GM18520 (cell line): ENCODE measurements at regions not wholly inside any gene's neighbourhood (a gene's known extent, or its start where the extent isn't known, plus 50 kb on each side); places are given as distances from the start of the nearest gene placed in this dataset.
"Not testable (repeated sequence)": the region's sequence is repeated elsewhere in the genome, so short reads cannot be mapped to it uniquely, and the experiment has no call there.

Experiments
- ATAC-seq: cut with Tn5 transposase; IDR thresholded peaks from one replicate; pipeline ENCODE4 v1.9.1; 2021; ENCODE audit not compliant: unreplicated experiment

- ATAC-seq, result no peak
Measured at GRCh38 chr6:15748341-15748740, 85.5 kb upstream of the DTNBP1 start.

GRCh38 chr6:15747354-15747883, 84.6 kb upstream of the DTNBP1 start:
- ATAC-seq, result no peak

- ATAC-seq, result no peak
Measured at GRCh38 chr6:15745781-15746180, 83.0 kb upstream of the DTNBP1 start.

- ATAC-seq, result no peak
Measured at GRCh38 chr6:15744818-15745402, 82.1 kb upstream of the DTNBP1 start.

DNA sequence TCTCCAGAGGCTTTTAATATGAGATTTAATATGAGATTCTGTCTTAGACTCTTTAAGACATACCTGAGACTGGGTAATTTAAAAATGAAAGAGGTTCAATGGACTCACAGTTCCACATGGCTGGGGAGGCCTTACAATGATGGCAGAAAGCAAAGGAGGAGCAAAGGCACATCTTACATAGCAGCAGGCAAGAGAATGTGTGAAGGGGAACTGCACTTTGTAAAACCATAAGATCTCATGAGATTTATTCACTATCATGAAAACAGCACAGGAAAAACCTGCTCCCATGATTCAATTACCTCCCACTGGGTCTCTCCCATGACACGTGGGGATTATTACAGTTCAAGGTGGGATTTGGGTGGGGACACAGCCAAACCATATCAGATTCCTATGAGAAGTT, 79.2 kb upstream of the DTNBP1 start:
- ATAC-seq, result not testable (repeated sequence)

DNA sequence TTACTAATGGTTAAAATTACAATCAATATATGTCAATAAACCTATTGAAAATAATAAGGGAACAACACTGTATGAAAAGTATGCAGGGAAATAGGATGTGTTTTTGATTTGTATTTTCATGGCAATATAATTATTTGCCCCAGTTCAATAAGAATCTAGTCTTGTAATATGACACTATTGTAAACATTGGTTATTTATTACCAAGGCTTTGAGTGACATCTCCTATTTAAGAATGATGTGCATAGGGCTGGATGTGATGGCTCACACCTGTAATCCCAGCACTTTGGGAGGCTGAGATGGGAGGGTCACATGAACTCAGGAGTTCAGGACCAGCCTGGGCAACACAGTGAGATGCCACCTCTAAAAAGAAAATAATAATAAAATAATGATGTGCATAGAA, 78.6 kb upstream of the DTNBP1 start:
- ATAC-seq, result no peak

GRCh38 chr6:15739867-15740266, 77.0 kb upstream of the DTNBP1 start:
- no peak for ATAC-seq

GRCh38 chr6:15739353-15739752, 76.5 kb upstream of the DTNBP1 start:
- ATAC-seq, result no peak

DNA sequence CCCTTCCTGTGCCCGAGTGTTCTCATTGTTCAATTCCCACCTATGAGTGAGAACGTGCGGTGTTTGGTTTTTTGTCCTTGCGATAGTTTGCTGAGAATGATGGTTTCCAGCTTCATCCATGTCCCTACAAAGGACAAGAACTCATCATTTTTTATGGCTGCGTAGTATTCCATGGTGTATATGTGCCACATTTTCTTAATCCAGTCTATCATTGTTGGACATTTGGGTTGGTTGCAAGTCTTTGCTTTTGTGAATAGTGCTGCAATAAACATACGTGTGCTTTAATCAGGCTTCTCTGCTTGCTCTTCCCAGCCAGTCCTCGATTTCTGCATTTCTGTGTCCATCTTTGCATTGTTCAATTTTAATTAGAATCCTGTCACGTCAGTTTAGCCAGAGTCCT, 75.4 kb upstream of the DTNBP1 start:
- ATAC-seq, result not testable (repeated sequence)

DNA sequence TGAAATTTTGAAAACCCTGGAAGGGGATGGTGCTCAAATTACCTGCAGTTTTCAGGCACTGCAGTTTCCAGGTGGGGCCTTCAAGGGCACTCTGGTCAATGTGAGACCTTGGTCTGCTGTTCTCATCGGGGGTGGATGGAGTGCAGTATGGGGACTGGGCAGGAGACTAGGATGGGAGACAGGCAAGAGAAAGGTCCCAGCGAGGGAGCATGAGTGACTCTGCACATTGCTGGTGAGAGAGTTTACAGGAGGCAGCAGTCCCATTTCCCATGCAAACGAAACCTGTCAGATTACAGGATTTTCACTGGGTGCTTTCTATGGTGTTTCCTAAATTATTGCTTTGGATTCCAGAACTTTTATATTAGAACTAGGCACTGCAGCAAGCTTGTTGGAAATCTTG, 73.5 kb upstream of the DTNBP1 start:
- no peak for ATAC-seq

DNA sequence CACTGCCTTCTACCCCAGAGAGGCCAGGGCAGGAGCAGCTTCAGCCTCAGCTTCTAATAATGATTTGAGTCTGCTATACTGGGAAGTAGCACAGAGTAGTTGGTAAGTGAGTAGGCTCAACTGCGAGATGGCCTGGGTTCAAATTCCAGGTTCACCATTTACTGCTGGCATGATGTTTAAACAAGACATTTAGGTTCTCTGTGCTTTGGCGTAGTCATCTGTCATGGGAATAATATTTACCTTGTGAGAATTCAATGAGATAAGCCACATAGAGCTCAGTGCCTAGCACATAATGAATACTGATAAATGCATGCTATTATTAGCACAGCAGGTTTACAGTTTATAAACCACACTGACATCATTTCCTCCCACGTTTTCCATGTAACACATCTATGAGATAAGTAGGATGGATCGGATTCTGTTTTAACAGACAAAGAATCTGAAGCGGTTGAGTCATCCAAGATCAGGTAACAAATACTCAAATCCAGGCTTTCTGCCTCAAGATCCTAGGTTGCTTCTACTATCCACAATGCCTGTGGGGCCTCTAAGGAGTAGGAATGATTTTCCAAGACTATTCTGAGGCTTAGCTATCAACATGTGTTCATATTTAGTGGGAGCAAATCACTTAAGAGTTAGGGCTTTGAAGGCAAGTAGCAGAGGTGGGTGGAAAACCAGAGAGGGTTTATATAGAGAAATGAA, 72.9 kb upstream of the DTNBP1 start:
- no peak for ATAC-seq

DNA sequence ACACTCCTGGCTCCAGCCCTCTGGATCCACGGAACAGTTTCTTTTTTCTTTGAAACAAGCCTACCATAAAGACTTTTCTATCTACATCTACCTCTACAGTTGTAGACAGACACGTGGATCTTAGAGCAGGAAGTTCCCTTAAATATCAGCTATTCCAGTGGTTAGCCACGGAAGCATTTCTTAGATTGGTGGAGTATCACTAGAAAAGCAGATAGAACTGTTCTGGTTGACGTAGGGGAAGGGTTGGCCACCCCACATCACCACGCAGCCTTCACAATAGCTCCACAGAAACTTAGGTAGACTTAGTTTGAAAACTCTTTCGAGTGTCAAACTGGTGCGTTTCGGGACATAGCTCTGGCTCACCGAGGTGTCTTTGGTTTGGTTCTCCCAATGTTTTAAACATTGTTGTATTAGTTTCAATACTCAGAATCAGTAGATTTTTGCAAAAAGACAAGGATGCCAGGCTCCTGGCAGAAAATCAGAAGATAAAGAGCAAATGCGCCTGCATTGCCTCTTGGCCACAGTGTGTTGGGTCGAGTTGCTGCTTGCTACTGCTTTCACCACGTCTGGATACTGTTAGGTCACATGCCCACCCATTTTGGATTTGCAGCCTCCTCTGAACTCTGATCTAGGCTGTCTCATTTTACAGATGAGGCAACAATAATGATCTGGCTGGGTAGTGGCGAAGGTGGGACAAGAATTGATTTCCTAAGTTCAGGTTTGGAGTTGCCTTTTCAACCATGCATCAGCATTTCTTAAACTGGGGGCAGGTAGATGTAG, 71.5 kb upstream of the DTNBP1 start:
- no peak for ATAC-seq

- ATAC-seq, result no peak
Measured at GRCh38 chr6:15730922-15731321, 68.1 kb upstream of the DTNBP1 start.

- ATAC-seq, result no peak
Measured at GRCh38 chr6:15730442-15730841, 67.6 kb upstream of the DTNBP1 start.

DNA sequence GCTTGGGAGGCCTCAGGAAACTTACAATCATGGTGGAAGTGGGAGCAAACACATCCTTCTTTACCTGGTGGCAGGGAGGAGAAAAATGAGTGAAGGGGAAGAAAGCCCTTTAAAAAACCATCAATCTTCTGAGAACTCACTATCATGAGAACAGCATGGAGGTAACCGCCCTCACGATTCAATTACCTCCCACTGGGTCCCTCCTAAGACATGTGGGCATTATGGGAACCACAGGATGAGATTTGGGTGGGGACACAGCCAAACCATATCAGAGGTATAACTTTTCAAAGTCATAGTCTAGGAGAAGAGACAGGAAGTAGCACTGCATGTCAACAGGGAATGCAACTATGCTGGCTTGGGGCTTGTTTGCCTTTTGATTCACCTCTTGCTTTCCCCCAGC, 59.9 kb upstream of the DTNBP1 start:
- ATAC-seq, result no peak

GRCh38 chr6:15716889-15717288, 54.1 kb upstream of the DTNBP1 start:
- ATAC-seq, result no peak

GRCh38 chr6:15715851-15716250, 53.0 kb upstream of the DTNBP1 start:
- ATAC-seq, result no peak

GRCh38 chr6:15715060-15715459, 52.2 kb upstream of the DTNBP1 start:
- no peak for ATAC-seq

DNA sequence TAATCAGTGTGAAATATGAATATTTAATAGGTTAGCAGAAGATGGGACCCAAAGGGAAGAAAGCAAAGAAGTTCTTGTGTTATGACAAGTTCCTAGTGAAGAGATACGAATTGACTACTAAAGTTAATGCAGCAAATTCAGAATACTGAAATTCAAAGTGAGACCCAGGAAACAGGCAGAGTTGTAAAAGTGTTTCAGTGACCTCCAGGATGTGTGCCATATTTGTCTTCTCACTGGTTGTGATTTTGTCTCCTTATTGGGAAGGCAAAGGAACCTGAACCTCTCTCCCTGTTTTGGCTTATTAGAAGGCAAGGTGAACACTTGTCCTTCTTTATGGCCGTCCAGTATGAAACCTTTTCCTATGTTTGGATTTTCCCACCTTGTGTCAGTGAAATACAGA, 51.8 kb upstream of the DTNBP1 start:
- ATAC-seq, result no peak

DNA sequence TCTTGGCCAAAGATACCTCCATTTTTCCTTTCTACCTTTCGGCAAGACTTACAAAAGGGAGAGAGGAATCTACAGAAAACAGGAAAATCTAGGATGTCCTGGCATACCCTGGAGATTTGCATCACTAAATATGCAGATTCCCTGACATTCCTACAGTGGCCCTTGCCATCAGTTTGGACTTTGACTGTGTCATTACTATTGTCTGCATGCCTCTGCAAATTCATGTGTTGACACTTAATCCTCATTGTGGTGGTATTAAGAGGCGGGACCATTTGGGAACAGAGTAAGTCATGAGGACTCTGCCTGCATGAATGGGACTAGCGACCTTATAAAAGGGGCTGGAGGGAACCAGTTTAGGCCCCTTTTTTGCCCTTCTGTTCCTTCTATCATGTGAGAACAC, 50.5 kb upstream of the DTNBP1 start:
- no peak for ATAC-seq

DNA sequence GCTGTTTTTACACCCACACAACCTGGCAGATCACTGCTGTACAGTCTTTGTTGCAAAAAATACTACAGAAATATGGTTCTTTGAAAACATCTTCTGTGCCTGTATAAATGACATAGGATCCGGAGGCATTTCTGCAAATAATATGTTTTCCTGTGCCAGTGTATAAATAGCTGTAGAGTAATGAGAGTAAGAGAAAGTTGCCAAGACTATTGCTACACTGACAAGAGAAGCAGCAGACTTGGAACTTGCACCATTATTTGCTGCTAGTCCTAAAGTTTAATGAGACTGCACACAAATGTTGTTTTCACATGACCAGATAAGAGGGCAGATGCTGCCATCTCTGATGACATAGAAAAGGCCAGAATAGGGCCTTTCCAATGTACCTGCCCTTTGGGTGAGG, 50.0 kb upstream of the DTNBP1 start:
- ATAC-seq, result no peak
